Lower leg skin (tissue), 3 donors: ENCODE measurements at regions not wholly inside any gene's neighbourhood (a gene's known extent, or its start where the extent isn't known, plus 50 kb on each side); places are given as distances from the start of the nearest gene placed in this dataset.

Experiments
- POLR2A ChIP-seq, 2 donors: fragments of 450-650 bp; IDR thresholded peaks; one replicate each; pipeline ENCODE4 v1.6.1; 2016 to 2017; ENCODE audit warnings: antibody characterized with exemption in 2 of 2, mild to moderate bottlenecking in 1 of 2, moderate library complexity in 1 of 2
- TF ChIP-seq, protein P1 (sequence below), 3 donors: fragments of 450-650 bp; IDR thresholded peaks; one replicate each; pipeline ENCODE4 v1.5.1; 2016; ENCODE audit warnings: antibody characterized with exemption in 3 of 3, mild to moderate bottlenecking in 3 of 3, moderate library complexity in 2 of 3

DNA sequence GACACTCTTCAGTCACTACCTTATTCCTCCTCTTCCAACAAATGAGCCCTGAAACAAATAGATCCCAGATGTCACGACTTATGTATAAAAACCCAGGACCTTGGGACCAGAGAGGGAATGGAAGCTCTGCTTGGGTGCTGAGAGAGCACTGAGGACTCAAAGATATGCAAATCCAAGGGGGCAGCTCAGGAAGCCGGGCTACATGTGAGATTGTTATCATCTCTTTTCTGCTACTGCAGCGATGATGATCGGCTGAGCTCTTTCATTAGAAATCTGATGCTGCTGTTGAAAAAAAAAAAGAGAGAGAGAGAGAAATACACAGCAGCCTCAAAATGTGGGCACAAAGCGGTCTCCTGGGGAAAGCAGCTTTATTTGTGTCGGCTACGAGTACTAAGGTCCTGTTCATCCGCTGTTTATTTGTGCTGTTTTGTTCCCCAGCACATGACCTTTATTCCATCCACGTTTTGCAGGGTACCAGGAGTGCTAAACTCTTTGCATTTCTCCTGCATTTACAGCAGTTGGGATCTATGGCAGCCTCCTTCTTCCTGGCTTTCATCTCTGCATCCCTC lies 120.2 kb downstream of the TRIM29 start:
- TF ChIP-seq, protein P1, sequence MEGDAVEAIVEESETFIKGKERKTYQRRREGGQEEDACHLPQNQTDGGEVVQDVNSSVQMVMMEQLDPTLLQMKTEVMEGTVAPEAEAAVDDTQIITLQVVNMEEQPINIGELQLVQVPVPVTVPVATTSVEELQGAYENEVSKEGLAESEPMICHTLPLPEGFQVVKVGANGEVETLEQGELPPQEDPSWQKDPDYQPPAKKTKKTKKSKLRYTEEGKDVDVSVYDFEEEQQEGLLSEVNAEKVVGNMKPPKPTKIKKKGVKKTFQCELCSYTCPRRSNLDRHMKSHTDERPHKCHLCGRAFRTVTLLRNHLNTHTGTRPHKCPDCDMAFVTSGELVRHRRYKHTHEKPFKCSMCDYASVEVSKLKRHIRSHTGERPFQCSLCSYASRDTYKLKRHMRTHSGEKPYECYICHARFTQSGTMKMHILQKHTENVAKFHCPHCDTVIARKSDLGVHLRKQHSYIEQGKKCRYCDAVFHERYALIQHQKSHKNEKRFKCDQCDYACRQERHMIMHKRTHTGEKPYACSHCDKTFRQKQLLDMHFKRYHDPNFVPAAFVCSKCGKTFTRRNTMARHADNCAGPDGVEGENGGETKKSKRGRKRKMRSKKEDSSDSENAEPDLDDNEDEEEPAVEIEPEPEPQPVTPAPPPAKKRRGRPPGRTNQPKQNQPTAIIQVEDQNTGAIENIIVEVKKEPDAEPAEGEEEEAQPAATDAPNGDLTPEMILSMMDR (IDR thresholded peaks at IDR 0.05), result no peak
- no peak for TF ChIP-seq POLR2A (IDR thresholded peaks at IDR 0.05)
